A549 (cell line): ENCODE measurements at regions not wholly inside any gene's neighbourhood (a gene's known extent, or its start where the extent isn't known, plus 50 kb on each side); places are given as distances from the start of the nearest gene placed in this dataset.

Experiments
- ATAC-seq, 2 experiments: fragments of 200-7000 bp in 1 of 2; fragments of >200 bp in 1 of 2; cut with Nextera tagmentation in 1 of 2; cut with Tn5 transposase in 1 of 2; 3 replicates each; pipeline versions ENCODE4 v1.8.0 to v1.9.1; 2018 to 2020; ENCODE audit warnings: mild to moderate bottlenecking in 1 of 2, moderate library complexity in 1 of 2
- CTCF ChIA-PET: fragments of 300-600 bp; sonication (Branson Sonifier 250); formaldehyde crosslinking; extraction: SDS; loops from one replicate; lab custom pipeline; 2021; ENCODE audit warnings: antibody characterized with exemption, inconsistent platforms; lab: Yijun Ruan, JAX
- POLR2A ChIA-PET: fragments of 350-600 bp; formaldehyde crosslinking; extraction: SDS; loops from one replicate; lab custom pipeline; 2021; ENCODE audit warnings: antibody characterized with exemption, inconsistent platforms; lab: Yijun Ruan, JAX
- DNase-seq, 2 experiments: peaks; one replicate each; pipeline versions ENCODE4 v3.0.0 to v3.0.0-alpha.2; 2011 to 2016; ENCODE audit warnings: low read depth in 1 of 2, low spot score in 1 of 2
- FAIRE-seq: peaks from 2 replicates; lab custom pipeline; 2011; peaks lifted over from hg19 to GRCh38; lab: Jason Lieb, UNC
- H3K27ac ChIP-seq, 2 experiments: fragments of >200 bp; sonication (Bioruptor Twin); formaldehyde crosslinking; 3 replicates each; pipeline ENCODE4 v1.5.1; 2016 to 2017
- H3K4me1 ChIP-seq: fragments of >200 bp; sonication (Bioruptor Twin); formaldehyde crosslinking; 3 replicates; pipeline ENCODE4 v1.6.1; 2016
- H3K4me2 ChIP-seq: fragments of >200 bp; sonication (Bioruptor Twin); formaldehyde crosslinking; 3 replicates; pipeline ENCODE4 v1.6.1; 2016
- H3K4me3 ChIP-seq: fragments of >200 bp; sonication (Bioruptor Twin); formaldehyde crosslinking; 3 replicates; pipeline ENCODE4 v1.5.1; 2016
- H3K9me3 ChIP-seq: fragments of >200 bp; sonication (Bioruptor Twin); formaldehyde crosslinking; 3 replicates; pipeline ENCODE4 v1.6.1; 2016
- CBX2 ChIP-seq: fragments of 200-600 bp; sonication (generic); IDR thresholded peaks from 2 replicates; pipeline ENCODE4 v1.6.1; 2016; ENCODE audit warnings: low read depth, mild to moderate bottlenecking, borderline replicate concordance
- CEBPB ChIP-seq, 2 experiments: fragments of >200 bp in 1 of 2; sonication (Bioruptor Twin) in 1 of 2; formaldehyde crosslinking in 1 of 2; IDR thresholded peaks; 2 replicates each; pipeline ENCODE4 v1.6.1; 2012 to 2016
- EHF ChIP-seq: fragments of 250-450 bp; sonication (Bioruptor Pico); IDR thresholded peaks from 2 replicates; pipeline ENCODE4 v1.5.0; 2020; ENCODE audit warnings: mild to moderate bottlenecking
- ESRRA ChIP-seq: fragments of 150-350 bp; IDR thresholded peaks from 2 replicates; pipeline ENCODE4 v1.6.1; 2014; ENCODE audit warnings: mild to moderate bottlenecking, low read length, borderline replicate concordance
- FOSB ChIP-seq: fragments of 250-450 bp; sonication (Bioruptor Pico); IDR thresholded peaks from 2 replicates; pipeline ENCODE4 v1.5.0; 2020; ENCODE audit warnings: mild to moderate bottlenecking, moderate library complexity
- HOXB13 ChIP-seq: fragments of 250-450 bp; sonication (Bioruptor Pico); IDR thresholded peaks from 2 replicates; pipeline ENCODE4 v1.5.0; 2020; ENCODE audit warnings: low read depth, mild to moderate bottlenecking, moderate library complexity
- JUN ChIP-seq, 2 experiments: fragments of >200 bp; sonication (Bioruptor Twin); formaldehyde crosslinking; IDR thresholded peaks; 2 replicates in 1 of 2; 3 replicates in 1 of 2; pipeline ENCODE4 v1.6.1; 2016 to 2017
- JUNB ChIP-seq: fragments of >200 bp; sonication (Bioruptor Twin); formaldehyde crosslinking; IDR thresholded peaks from 2 replicates; pipeline ENCODE4 v1.6.1; 2016
- KDM1A ChIP-seq: fragments of 200-600 bp; sonication (generic); IDR thresholded peaks from 2 replicates; pipeline ENCODE4 v1.6.1; 2016; ENCODE audit warnings: low read depth, mild to moderate bottlenecking
- MAFK ChIP-seq: fragments of 450-650 bp; IDR thresholded peaks from 2 replicates; pipeline ENCODE4 v1.6.1; 2014; ENCODE audit not compliant: partially characterized antibody
- NFE2L2 ChIP-seq: fragments of 150-350 bp; conservative IDR thresholded peaks from 2 replicates; pipeline ENCODE4 v1.6.1; 2014; ENCODE audit warnings: low read length
- NPAS2 ChIP-seq: fragments of 250-450 bp; sonication (Bioruptor Pico); IDR thresholded peaks from 2 replicates; pipeline ENCODE4 v1.8.0; 2022; ENCODE audit warnings: mild to moderate bottlenecking, moderate library complexity, borderline replicate concordance
- POLR2AphosphoS2 ChIP-seq: conservative IDR thresholded peaks from 2 replicates; pipeline ENCODE4 v1.6.1; 2012; ENCODE audit warnings: low read length, improper control_type of control experiment, inconsistent platforms
- RAD21 ChIP-seq, 2 experiments: fragments of >200 bp in 1 of 2; sonication (Bioruptor Twin) in 1 of 2; formaldehyde crosslinking in 1 of 2; IDR thresholded peaks in 1 of 2; conservative IDR thresholded peaks in 1 of 2; 2 replicates in 1 of 2; 3 replicates in 1 of 2; pipeline ENCODE4 v1.6.1; 2012 to 2018; ENCODE audit warnings: inconsistent platforms in 1 of 2
- RARB ChIP-seq: fragments of 250-450 bp; sonication (Bioruptor Pico); IDR thresholded peaks from 2 replicates; pipeline ENCODE4 v1.8.0; 2021; ENCODE audit warnings: mild to moderate bottlenecking, moderate library complexity
- RFX5 ChIP-seq: fragments of 450-650 bp; IDR thresholded peaks from 2 replicates; pipeline ENCODE4 v1.7.1; 2014; ENCODE audit warnings: antibody characterized with exemption, mild to moderate bottlenecking, moderate library complexity
- WGBS: methylation state at CpG from one replicate; pipeline ENCODE4 v1.1.6; 2017; ENCODE audit errors: missing lambda C conversion rate; 5-methylcytosine and 5-hydroxymethylcytosine counted together
- TF ChIP-seq, protein P1 (sequence below): fragments of 250-450 bp; sonication (Bioruptor Pico); IDR thresholded peaks from 2 replicates; pipeline ENCODE4 v1.5.0; 2020; ENCODE audit warnings: low read depth, mild to moderate bottlenecking, moderate library complexity
- TF ChIP-seq, protein P2 (sequence below): IDR thresholded peaks from 2 replicates; pipeline ENCODE4 v1.6.1; 2012
- TF ChIP-seq, protein P3 (sequence below): fragments of >200 bp; sonication (Bioruptor Twin); formaldehyde crosslinking; IDR thresholded peaks from 3 replicates; pipeline ENCODE4 v1.6.1; 2016
- TF ChIP-seq, protein P4 (sequence below): IDR thresholded peaks from 2 replicates; pipeline ENCODE4 v1.6.1; 2012
- TF ChIP-seq, protein P5 (sequence below): fragments of 150-350 bp; IDR thresholded peaks from 2 replicates; pipeline ENCODE4 v1.6.1; 2014; ENCODE audit warnings: low read depth, mild to moderate bottlenecking, low read length
- TF ChIP-seq, protein P6 (sequence below): fragments of >200 bp; sonication (Bioruptor Twin); formaldehyde crosslinking; IDR thresholded peaks from 3 replicates; pipeline ENCODE4 v1.5.1; 2016
- TF ChIP-seq, protein P7 (sequence below): fragments of 200-600 bp; sonication (generic); IDR thresholded peaks from 2 replicates; pipeline ENCODE4 v1.6.1; 2016; ENCODE audit warnings: antibody characterized with exemption, mild to moderate bottlenecking, moderate library complexity

DNA sequence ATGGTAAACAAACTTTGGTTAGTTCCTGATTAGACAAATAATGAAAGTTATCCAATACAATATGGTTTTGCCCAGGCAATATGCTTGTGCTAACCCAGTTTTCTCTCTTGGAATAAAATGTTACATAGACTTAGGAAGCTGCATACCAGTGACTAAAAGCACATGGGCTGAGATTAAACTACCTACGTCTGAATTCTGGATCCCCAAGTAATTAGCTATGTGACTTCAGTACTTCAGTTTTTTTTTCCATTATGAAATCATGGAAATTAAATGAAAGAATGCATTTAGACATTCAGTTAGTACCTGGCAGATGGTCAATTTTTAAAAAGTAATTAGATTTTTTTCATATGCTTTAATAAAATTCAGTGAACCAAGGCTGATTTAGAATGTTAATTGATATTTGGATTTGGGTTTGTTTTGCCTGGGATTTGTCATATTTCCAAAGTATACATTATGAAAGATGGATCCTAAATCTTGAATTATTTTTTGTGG is 213.9 kb downstream of the PTH2R start:
- DNase-seq (no peak), ATAC-seq (no peak), FAIRE-seq (no peak)
- H3K9me3 ChIP-seq = no peaks in the 10 kb centered on the region
- no peak overlapping the region for H3K4me2 ChIP-seq
- H3K4me3 ChIP-seq = no peak overlapping the region
- no peak for TF ChIP-seq JUNB
- TF ChIP-seq, protein P1, sequence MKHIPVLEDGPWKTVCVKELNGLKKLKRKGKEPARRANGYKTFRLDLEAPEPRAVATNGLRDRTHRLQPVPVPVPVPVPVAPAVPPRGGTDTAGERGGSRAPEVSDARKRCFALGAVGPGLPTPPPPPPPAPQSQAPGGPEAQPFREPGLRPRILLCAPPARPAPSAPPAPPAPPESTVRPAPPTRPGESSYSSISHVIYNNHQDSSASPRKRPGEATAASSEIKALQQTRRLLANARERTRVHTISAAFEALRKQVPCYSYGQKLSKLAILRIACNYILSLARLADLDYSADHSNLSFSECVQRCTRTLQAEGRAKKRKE (CRISPR knock-in tag) = no peak
- TF ChIP-seq NFE2L2 = no peak
- TF ChIP-seq, protein P2, sequence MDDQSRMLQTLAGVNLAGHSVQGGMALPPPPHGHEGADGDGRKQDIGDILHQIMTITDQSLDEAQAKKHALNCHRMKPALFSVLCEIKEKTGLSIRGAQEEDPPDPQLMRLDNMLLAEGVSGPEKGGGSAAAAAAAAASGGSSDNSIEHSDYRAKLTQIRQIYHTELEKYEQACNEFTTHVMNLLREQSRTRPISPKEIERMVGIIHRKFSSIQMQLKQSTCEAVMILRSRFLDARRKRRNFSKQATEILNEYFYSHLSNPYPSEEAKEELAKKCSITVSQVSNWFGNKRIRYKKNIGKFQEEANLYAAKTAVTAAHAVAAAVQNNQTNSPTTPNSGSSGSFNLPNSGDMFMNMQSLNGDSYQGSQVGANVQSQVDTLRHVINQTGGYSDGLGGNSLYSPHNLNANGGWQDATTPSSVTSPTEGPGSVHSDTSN = no peak
- no peak for TF ChIP-seq RAD21 (conservative IDR thresholded peaks at IDR 0.05 in 1 of 2, IDR thresholded peaks at IDR 0.05 in 1 of 2)
- TF ChIP-seq CBX2 = no peak
- TF ChIP-seq KDM1A = no peak
- no peak for TF ChIP-seq NPAS2
- no peak for TF ChIP-seq RARB (CRISPR knock-in tag)
- TF ChIP-seq FOSB (CRISPR knock-in tag) = no peak
- TF ChIP-seq RFX5 = no peak
- no peak for TF ChIP-seq JUN (IDR thresholded peaks at IDR 0.05)
- TF ChIP-seq, protein P3, sequence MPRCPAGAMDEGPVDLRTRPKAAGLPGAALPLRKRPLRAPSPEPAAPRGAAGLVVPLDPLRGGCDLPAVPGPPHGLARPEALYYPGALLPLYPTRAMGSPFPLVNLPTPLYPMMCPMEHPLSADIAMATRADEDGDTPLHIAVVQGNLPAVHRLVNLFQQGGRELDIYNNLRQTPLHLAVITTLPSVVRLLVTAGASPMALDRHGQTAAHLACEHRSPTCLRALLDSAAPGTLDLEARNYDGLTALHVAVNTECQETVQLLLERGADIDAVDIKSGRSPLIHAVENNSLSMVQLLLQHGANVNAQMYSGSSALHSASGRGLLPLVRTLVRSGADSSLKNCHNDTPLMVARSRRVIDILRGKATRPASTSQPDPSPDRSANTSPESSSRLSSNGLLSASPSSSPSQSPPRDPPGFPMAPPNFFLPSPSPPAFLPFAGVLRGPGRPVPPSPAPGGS = no peak
- TF ChIP-seq, protein P4, sequence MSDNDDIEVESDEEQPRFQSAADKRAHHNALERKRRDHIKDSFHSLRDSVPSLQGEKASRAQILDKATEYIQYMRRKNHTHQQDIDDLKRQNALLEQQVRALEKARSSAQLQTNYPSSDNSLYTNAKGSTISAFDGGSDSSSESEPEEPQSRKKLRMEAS = no peak
- TF ChIP-seq, protein P5, sequence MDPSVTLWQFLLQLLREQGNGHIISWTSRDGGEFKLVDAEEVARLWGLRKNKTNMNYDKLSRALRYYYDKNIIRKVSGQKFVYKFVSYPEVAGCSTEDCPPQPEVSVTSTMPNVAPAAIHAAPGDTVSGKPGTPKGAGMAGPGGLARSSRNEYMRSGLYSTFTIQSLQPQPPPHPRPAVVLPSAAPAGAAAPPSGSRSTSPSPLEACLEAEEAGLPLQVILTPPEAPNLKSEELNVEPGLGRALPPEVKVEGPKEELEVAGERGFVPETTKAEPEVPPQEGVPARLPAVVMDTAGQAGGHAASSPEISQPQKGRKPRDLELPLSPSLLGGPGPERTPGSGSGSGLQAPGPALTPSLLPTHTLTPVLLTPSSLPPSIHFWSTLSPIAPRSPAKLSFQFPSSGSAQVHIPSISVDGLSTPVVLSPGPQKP = no peak
- TF ChIP-seq HOXB13 (CRISPR knock-in tag) = no peak
- TF ChIP-seq EHF (CRISPR knock-in tag) = no peak
- TF ChIP-seq ESRRA = no peak
- TF ChIP-seq, protein P6, sequence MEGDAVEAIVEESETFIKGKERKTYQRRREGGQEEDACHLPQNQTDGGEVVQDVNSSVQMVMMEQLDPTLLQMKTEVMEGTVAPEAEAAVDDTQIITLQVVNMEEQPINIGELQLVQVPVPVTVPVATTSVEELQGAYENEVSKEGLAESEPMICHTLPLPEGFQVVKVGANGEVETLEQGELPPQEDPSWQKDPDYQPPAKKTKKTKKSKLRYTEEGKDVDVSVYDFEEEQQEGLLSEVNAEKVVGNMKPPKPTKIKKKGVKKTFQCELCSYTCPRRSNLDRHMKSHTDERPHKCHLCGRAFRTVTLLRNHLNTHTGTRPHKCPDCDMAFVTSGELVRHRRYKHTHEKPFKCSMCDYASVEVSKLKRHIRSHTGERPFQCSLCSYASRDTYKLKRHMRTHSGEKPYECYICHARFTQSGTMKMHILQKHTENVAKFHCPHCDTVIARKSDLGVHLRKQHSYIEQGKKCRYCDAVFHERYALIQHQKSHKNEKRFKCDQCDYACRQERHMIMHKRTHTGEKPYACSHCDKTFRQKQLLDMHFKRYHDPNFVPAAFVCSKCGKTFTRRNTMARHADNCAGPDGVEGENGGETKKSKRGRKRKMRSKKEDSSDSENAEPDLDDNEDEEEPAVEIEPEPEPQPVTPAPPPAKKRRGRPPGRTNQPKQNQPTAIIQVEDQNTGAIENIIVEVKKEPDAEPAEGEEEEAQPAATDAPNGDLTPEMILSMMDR = no peak
- WGBS = 0% methylated on average over 1 of the region's 1 CpG
- ChIA-PET POLR2A (no interaction called here), CTCF (no interaction called here)
- H3K27ac ChIP-seq = no peak overlapping the region
- H3K4me1 ChIP-seq = no peaks in the 10 kb centered on the region

DNA sequence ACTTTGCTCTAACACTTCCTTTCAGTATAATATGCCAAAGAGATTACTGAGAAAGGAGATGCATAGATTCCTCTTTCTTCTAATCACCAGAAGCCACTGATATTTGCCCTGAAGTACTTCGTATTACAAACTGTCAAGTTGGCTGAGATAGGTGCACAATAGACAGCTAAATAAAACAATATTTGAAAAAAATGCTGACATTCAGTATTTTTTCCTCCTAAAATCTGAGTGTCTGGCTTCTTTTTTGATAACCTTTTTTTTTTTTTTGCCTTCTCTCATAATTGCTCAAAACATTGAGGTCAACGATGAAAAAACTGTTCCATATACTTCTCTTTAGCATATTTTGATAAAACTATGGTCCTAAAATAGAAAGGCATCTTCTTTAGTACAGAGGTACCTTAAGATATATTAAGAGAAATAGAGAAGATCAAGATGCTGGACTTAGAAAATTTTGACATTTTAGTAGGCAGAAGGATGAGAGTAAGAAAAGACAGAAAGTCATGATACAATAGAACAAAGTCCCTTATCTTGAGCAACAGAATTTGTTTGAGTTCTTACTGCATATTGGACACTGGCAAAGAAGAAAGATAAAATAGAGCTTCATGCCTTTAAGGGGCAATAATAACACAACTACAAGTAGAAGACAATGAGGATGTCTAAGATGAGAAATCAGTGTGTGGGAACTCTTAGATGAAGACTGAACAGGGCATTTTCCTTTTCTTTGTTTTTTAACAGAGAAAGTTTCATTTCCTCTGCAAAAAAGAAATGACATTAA is 220.7 kb downstream of the PTH2R start:
- WGBS = 3% methylated on average over 2 of the region's 2 CpGs
- no peaks in the 10 kb centered on the region for H3K4me1 ChIP-seq
- DNase-seq = no peak
- TF ChIP-seq POLR2AphosphoS2 = no peak
- TF ChIP-seq CEBPB (IDR thresholded peaks at IDR 0.05) = no peak
- peak; percentile 71 for TF ChIP-seq MAFK
- TF ChIP-seq, protein P7, sequence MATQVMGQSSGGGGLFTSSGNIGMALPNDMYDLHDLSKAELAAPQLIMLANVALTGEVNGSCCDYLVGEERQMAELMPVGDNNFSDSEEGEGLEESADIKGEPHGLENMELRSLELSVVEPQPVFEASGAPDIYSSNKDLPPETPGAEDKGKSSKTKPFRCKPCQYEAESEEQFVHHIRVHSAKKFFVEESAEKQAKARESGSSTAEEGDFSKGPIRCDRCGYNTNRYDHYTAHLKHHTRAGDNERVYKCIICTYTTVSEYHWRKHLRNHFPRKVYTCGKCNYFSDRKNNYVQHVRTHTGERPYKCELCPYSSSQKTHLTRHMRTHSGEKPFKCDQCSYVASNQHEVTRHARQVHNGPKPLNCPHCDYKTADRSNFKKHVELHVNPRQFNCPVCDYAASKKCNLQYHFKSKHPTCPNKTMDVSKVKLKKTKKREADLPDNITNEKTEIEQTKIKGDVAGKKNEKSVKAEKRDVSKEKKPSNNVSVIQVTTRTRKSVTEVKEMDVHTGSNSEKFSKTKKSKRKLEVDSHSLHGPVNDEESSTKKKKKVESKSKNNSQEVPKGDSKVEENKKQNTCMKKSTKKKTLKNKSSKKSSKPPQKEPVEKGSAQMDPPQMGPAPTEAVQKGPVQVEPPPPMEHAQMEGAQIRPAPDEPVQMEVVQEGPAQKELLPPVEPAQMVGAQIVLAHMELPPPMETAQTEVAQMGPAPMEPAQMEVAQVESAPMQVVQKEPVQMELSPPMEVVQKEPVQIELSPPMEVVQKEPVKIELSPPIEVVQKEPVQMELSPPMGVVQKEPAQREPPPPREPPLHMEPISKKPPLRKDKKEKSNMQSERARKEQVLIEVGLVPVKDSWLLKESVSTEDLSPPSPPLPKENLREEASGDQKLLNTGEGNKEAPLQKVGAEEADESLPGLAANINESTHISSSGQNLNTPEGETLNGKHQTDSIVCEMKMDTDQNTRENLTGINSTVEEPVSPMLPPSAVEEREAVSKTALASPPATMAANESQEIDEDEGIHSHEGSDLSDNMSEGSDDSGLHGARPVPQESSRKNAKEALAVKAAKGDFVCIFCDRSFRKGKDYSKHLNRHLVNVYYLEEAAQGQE = no peak
- no peak overlapping the region for H3K27ac ChIP-seq
- POLR2A ChIA-PET = no interaction called here
- ATAC-seq = no peak
- CTCF ChIA-PET = no interaction called here
- H3K4me3 ChIP-seq = no peak overlapping the region
- H3K9me3 ChIP-seq = no peaks in the 10 kb centered on the region
- H3K4me2 ChIP-seq = no peak overlapping the region
- no peak for FAIRE-seq
